Fibroblast of lung (primary cell): ENCODE measurements at regions not wholly inside any gene's neighbourhood (a gene's known extent, or its start where the extent isn't known, plus 50 kb on each side); places are given as distances from the start of the nearest gene placed in this dataset.

Source experiments
- CTCF ChIP-seq, 2 donors: IDR thresholded peaks in 1 of 2; conservative IDR thresholded peaks in 1 of 2; 1 replicate in 1 of 2; 2 replicates in 1 of 2; pipeline ENCODE4 v1.5.1; 2011 to 2012; ENCODE audit warnings: low read length in 2 of 2, control low read depth in 1 of 2, inconsistent platforms in 1 of 2, low read depth in 1 of 2, mild to moderate bottlenecking in 1 of 2
- EZH2 ChIP-seq: IDR thresholded peaks from 2 replicates; pipeline ENCODE4 v1.5.1; 2012; ENCODE audit warnings: low read length, control low read depth, mild to moderate bottlenecking; ENCODE audit errors: missing control alignments

GRCh38 chr2:7625392-7626138 is 708.4 kb downstream of the RNF144A start:
- TF ChIP-seq CTCF (conservative IDR thresholded peaks at IDR 0.05 in 1 of 2, IDR thresholded peaks at IDR 0.05 in 1 of 2; ENCODE audit: low read depth in 1 of 2, low read length in 2 of 2) (no peak), EZH2 (no peak)
